Activated CD4-positive, alpha-beta T cell treated with anti-CD3 and anti-CD28 coated beads, Interleukin-2, amount 50 U/mL, for 1 hour (primary cell): ENCODE measurements at regions not wholly inside any gene's neighbourhood (a gene's known extent, or its start where the extent isn't known, plus 50 kb on each side); places are given as distances from the start of the nearest gene placed in this dataset.

Experiments used
- DNase-seq: peaks from one replicate; pipeline ENCODE4 v3.0.0-alpha.2; 2020

- DNase-seq = no peak
These were observed 457.9 kb downstream of the PIK3C3 start for GRCh38 chr18:42412896-42413295.

- no peak for DNase-seq
These were observed 458.8 kb downstream of the PIK3C3 start for GRCh38 chr18:42413870-42414269.

DNA sequence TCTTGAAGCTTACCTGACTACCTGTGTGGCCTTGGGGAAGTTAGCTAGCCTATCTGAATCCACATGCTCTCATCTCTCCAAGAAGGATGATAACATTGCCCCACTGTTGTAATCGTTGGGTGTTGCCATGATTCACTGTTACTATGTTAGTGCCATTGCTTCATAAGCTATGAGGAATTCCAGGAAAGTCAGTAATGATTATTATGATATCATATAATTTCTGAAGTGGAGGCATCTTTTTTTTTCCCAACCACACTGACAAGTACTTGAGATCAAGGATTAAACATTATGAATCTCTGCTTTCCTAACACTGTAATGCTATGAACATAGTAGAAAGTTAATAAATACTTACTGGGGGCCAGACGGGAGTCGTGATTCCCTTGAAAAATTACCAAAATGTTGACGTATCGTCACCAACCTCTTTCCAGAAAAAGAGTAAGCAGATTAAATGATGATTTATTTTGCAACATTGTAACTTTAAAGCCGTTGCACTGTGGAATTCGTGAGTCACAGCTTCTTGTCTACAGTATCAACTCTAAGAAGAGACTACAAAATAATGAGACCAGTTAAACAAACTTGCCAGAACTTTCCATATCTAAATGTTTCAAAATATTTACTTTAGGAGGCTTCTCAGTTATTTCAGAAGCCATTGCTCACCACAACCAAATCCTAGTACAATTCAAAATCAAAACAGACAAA, 459.9 kb downstream of the PIK3C3 start:
- no peak for DNase-seq

DNA sequence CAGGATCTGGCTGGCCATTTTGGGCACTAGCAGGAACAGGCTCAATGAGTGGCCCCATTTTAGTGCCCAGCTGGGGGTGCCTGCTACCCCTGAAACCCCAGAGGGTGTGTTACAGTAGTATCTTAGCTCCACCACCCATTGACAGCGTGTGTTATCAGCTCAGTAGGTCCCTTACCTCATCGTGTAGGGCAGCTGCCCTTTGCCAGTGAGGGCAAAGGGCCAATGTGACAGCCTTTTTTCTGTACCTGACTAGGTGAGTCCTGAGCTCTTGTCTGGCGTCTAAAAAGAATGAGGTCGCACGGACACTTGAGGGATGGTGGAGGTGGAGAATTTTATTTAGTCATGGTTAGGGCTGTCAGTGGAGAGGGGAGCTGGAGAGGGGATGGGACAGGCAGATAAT, 462.2 kb downstream of the PIK3C3 start:
- DNase-seq = no peak

DNA sequence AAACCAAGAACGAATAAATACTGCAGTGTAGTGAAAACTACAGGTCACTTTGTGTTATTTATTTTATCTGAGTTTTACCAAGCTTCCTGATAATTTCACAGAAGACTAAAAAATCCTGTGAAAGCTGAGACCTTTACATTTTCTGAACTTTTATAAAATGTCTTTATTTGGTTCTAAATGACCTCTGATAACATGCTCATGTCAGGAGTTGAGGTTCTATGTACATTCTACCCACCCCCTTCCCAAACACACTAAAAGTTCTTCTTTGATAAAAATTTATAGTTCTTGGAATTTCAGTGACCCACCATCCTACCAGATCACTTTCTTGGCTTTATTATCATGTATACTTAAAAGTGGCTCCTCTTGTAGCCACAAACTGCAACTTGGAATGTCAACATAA, 463.1 kb downstream of the PIK3C3 start:
- DNase-seq = no peak

DNA sequence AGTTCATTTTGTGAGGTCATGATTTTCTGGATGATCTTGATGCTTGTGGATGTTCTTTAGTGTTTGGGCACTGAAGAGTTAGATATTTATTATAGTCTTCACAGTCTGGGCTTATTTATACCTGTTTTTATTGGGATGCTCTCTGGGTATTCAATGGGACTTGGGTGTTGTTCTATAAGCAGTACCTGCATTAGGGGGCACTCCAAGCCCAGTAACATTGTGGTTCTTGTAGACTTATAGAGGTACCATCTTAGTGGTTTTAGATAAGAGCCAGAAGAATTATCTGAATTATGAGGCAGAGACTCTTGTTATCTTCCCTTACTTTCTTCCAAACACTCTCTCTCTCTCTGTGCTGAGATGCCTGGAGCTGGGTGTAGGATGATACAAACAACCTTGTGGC, 470.0 kb downstream of the PIK3C3 start:
- no peak for DNase-seq

- no peak for DNase-seq
These were observed 471.5 kb downstream of the PIK3C3 start for GRCh38 chr18:42426496-42427015.

- no peak for DNase-seq
These were observed 474.2 kb downstream of the PIK3C3 start for GRCh38 chr18:42429196-42429595.

- DNase-seq = no peak
These were observed 481.3 kb downstream of the PIK3C3 start for GRCh38 chr18:42436222-42436765.

- DNase-seq = no peak
These were observed 482.0 kb downstream of the PIK3C3 start for GRCh38 chr18:42437001-42437400.

GRCh38 chr18:42437646-42438045, 482.6 kb downstream of the PIK3C3 start:
- DNase-seq = no peak

DNA sequence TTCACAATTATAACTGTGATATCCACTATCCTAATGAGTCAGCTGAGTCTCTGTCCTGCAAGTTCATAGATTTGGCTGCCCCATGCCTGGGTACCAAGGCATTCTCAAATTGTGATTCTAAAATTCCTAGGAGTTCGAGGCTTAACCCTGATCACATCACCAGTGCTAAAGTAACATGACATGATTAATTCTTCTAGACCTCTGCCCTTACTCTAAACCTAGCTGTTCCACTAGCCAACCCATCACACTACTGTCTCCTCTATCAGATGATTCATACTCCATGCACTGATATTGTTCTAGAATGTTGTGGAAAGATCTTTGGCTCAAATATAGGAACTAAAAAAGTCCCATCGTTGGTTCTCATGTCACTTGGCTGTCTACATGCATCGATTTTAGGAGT, 487.6 kb downstream of the PIK3C3 start:
- DNase-seq = no peak

DNA sequence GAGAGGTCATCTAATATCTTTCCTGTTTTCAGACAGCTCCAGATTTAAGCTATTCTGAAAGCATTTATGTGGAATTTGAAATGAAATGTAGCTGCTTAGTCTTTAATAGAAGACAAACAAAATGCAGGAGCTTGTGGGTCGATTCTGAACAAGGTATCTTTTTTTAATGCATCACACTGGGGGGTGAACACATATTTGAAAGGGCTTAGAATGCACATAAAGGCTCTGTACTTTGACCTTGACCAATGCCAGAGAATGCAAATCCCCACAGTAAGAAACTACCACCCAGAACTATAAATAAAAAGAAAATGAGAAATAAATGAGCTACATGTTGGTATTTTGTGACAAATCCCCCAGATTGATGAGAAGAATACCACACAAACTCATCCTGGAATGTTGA, 489.3 kb downstream of the PIK3C3 start:
- no peak for DNase-seq

DNA sequence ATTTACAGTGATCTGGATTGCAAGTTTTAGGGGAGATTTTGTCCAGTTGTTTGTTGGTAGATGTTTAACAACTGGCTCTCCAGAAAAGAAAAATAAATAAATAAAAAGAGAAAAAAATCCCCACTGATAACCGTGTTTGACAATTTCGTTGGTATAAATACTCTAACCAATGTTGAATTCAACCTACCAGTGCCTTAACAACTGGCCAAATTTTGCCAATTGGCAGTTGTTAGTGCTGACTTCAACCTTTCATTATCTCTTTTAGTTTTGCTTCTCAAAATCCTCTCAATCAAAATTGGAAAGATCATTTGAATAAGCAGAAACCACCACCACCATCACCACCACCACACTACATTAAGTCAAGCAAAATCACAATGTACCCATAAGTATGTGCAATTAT, 490.3 kb downstream of the PIK3C3 start:
- DNase-seq = no peak

DNA sequence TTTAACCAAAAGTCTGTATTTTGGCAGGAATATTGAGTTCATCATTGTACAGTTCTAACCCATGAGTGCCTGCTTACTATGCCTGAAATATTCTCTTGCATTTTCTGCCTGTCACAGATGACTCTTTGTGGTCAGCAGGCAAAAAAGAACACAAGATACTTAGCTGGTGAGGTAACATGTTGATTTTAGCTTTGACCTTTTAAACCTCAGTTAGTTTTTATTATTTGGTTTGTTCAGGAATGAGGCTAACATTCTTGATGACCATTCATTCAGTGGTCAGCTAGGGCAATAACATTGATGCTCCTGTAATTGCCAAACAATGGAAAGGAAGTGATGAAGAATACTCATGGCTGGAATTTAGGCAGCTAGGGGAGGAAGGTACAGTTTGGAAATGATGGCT, 491.2 kb downstream of the PIK3C3 start:
- no peak for DNase-seq

DNA sequence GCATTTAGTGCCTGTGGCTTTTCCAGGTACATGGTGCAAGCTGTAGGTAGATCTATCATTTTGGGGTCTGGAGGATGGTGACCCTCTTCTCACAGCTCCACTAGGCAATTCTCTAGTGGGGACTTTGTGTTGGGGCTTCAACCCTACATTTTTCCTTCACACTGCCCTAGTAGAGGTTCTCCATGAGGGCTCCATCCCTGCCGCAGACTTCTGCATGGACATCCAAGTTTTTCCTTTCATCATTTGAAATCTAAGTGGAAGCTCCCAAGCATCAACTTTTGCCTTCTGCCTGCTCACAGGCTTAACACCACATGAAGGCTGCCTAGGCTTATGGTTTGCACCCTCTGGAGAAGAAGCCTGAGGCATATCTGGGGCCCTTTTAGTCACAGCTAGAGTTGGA, 492.7 kb downstream of the PIK3C3 start:
- no peak for DNase-seq

GRCh38 chr18:42458226-42458625, 503.2 kb downstream of the PIK3C3 start:
- no peak for DNase-seq

DNA sequence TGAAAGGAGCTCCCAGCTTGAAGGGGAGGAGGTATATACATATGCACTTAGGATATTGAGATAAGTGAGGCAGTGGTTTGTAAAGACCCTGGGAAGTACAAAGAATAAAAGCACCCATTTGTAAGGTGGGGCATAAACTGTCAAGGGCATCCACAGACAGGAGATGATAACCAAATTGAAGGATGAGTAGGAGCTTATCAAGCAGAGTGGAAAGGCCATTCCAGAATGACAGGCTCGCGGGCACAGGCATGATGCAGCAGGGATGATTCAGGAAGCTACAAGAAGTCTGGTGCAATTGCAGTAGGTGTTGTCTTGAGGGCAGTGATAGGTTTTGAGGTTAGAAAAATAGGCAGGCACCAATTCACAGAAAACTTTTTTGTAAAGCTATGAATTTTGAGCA, 504.8 kb downstream of the PIK3C3 start:
- DNase-seq = no peak

DNA sequence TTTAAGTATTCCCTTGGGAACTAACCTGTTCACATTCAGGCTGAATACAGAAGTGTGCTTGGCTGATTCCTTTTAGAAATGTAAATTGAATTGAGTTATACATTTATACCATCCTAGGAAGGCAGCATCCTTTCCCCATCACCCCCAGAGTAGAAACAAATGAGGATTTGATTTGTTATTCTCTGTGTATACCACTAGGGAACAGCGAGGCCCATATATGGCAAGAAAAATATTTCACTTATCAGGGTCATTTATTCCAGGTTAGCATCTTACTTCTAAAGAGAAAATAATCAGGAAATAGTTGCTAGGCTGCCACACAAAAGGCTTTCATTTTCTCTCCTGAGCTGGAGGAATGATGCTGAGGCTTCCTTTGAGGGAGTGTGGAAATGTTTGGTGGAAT, 516.9 kb downstream of the PIK3C3 start:
- no peak for DNase-seq

GRCh38 chr18:42473611-42474010, 518.6 kb downstream of the PIK3C3 start:
- DNase-seq = no peak

- no peak for DNase-seq
These were observed 519.5 kb downstream of the PIK3C3 start for GRCh38 chr18:42474577-42474976.

DNA sequence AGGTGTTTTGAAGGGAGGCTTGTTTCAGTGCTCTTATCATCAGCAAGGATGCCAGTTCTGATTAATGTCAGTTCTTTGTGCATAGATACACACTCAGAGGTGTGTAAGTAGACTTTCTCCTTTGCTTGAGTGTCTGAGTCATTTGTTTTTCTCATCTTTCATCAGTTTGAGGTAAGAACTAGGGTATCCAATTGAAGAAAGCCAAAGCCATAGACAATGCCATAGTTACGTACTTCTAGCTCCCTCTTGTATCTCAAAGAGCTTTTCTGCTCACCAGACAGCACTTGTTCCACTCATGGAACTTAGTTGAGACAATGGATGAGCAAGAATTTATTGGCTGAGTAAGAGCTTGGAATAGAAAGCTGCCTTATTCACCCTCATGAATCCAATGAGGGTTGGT, 520.1 kb downstream of the PIK3C3 start:
- DNase-seq = no peak

- DNase-seq = no peak
These were observed 522.2 kb downstream of the PIK3C3 start for GRCh38 chr18:42477267-42477666.

DNA sequence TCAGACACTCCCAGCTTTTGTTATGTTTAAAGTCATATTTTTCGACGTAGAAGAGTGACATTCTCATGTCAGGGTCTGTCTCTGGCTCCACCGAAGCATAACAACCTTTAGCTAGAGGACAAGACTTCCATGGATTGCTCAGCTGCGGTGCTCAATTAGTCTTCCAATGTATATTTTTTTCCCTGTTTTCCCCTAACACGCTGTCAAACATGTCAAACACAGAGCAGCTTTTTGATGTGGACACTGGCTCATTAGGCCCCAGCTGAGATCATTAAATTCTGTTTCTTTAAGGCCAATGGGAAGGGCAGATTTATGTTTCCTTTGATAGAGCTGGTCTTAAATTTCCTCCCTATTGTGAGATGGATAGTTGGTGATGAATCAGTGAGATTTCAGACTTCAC, 525.4 kb downstream of the PIK3C3 start:
- DNase-seq = no peak

DNA sequence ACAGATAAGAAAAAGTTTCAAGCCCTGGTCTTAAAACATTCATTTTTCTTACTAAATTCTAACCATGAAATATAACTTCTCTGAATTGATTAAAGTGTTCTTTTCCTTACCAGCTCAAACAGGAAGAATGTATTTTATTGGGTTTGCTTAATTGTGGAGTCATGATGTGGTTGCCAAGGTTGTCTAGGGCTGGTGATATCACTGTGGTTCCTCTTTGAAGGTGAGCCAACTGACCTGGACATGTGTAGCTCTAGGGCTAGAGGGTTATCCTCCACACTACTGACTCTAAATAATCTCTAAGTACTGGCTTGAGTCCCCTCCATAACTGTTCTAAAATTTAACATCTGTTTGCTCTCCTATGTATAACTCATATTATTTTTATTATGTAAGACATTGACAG, 529.6 kb downstream of the PIK3C3 start:
- DNase-seq = no peak
